GM19043 (cell line): ENCODE measurements at regions not wholly inside any gene's neighbourhood (a gene's known extent, or its start where the extent isn't known, plus 50 kb on each side); places are given as distances from the start of the nearest gene placed in this dataset.

Experiments
- ATAC-seq: cut with Tn5 transposase; IDR thresholded peaks from one replicate; pipeline ENCODE4 v1.9.1; 2021; ENCODE audit warnings: low read depth; ENCODE audit not compliant: unreplicated experiment

- ATAC-seq, result no peak
These were observed 607.2 kb downstream of the QKI start for GRCh38 chr6:164021589-164022250.

GRCh38 chr6:164020142-164020541 lies 605.6 kb downstream of the QKI start:
- no peak for ATAC-seq

GRCh38 chr6:164018133-164018532 lies 603.6 kb downstream of the QKI start:
- no peak for ATAC-seq

GRCh38 chr6:164016056-164016455 lies 601.5 kb downstream of the QKI start:
- no peak for ATAC-seq

GRCh38 chr6:164015088-164015484 lies 600.6 kb downstream of the QKI start:
- ATAC-seq, result no peak

- no peak for ATAC-seq
These were observed 600.0 kb downstream of the QKI start for GRCh38 chr6:164014346-164015087.

GRCh38 chr6:164013480-164014208 lies 599.1 kb downstream of the QKI start:
- no peak for ATAC-seq

- no peak for ATAC-seq
These were observed 596.8 kb downstream of the QKI start for GRCh38 chr6:164011321-164011720.

- no peak for ATAC-seq
These were observed 596.1 kb downstream of the QKI start for GRCh38 chr6:164010441-164011103.

GRCh38 chr6:164008902-164009301 lies 594.4 kb downstream of the QKI start:
- no peak for ATAC-seq

- no peak for ATAC-seq
These were observed 593.4 kb downstream of the QKI start for GRCh38 chr6:164007881-164008280.

GRCh38 chr6:164006459-164006858 lies 591.9 kb downstream of the QKI start:
- ATAC-seq, result no peak

GRCh38 chr6:164005004-164005711 lies 590.6 kb downstream of the QKI start:
- no peak for ATAC-seq

- no peak for ATAC-seq
These were observed 585.8 kb downstream of the QKI start for GRCh38 chr6:164000276-164000675.

- ATAC-seq, result no peak
These were observed 585.1 kb downstream of the QKI start for GRCh38 chr6:163999475-164000125.

GRCh38 chr6:163998496-163998895 lies 584.0 kb downstream of the QKI start:
- ATAC-seq, result no peak

GRCh38 chr6:163996491-163996890 lies 582.0 kb downstream of the QKI start:
- ATAC-seq, result no peak

GRCh38 chr6:163994566-163994965 lies 580.0 kb downstream of the QKI start:
- no peak for ATAC-seq

GRCh38 chr6:163992701-163993100 lies 578.2 kb downstream of the QKI start:
- ATAC-seq, result no peak

GRCh38 chr6:163992056-163992455 lies 577.5 kb downstream of the QKI start:
- no peak for ATAC-seq
